MV-4-11 (cell line): ENCODE measurements at regions not wholly inside any gene's neighbourhood (a gene's known extent, or its start where the extent isn't known, plus 50 kb on each side); places are given as distances from the start of the nearest gene placed in this dataset.

ENCODE experiments used
- DNase-seq: peaks from one replicate; lab custom pipeline; 2025; lab: John Stamatoyannopoulos, UW

- no peak for DNase-seq
Observed at GRCh38 chr13:80668452-80668851, 327.5 kb upstream of the SPRY2 start.

- DNase-seq, result no peak
Observed at GRCh38 chr13:80666782-80667552, 326.0 kb upstream of the SPRY2 start.

GRCh38 chr13:80665792-80666333 lies 324.9 kb upstream of the SPRY2 start:
- DNase-seq, result no peak

GRCh38 chr13:80664950-80665349 lies 324.0 kb upstream of the SPRY2 start:
- DNase-seq, result no peak

- DNase-seq, result no peak
Observed at GRCh38 chr13:80663788-80664187, 322.9 kb upstream of the SPRY2 start.

GRCh38 chr13:80658705-80659104 lies 317.8 kb upstream of the SPRY2 start:
- DNase-seq, result no peak

GRCh38 chr13:80656512-80656904 lies 315.6 kb upstream of the SPRY2 start:
- no peak for DNase-seq

- DNase-seq, result no peak
Observed at GRCh38 chr13:80655778-80656511, 315.0 kb upstream of the SPRY2 start.

- DNase-seq, result no peak
Observed at GRCh38 chr13:80654638-80655249, 313.8 kb upstream of the SPRY2 start.

GRCh38 chr13:80649274-80649673 lies 308.3 kb upstream of the SPRY2 start:
- no peak for DNase-seq

GRCh38 chr13:80642641-80643040 lies 301.7 kb upstream of the SPRY2 start:
- DNase-seq, result no peak

GRCh38 chr13:80633251-80633650 lies 292.3 kb upstream of the SPRY2 start:
- no peak for DNase-seq

- DNase-seq, result peak; percentile 11
Observed at GRCh38 chr13:80630685-80631121, 289.8 kb upstream of the SPRY2 start.

- DNase-seq, result no peak
Observed at GRCh38 chr13:80618781-80619180, 277.9 kb upstream of the SPRY2 start.

- DNase-seq, result no peak
Observed at GRCh38 chr13:80612804-80613203, 271.9 kb upstream of the SPRY2 start.

- no peak for DNase-seq
Observed at GRCh38 chr13:80611310-80611709, 270.4 kb upstream of the SPRY2 start.

- no peak for DNase-seq
Observed at GRCh38 chr13:80605716-80606115, 264.8 kb upstream of the SPRY2 start.

- DNase-seq, result no peak
Observed at GRCh38 chr13:80605011-80605410, 264.1 kb upstream of the SPRY2 start.

- DNase-seq, result no peak
Observed at GRCh38 chr13:80604098-80604497, 263.2 kb upstream of the SPRY2 start.

GRCh38 chr13:80603351-80603750 lies 262.4 kb upstream of the SPRY2 start:
- no peak for DNase-seq

- no peak for DNase-seq
Observed at GRCh38 chr13:80599765-80600164, 258.8 kb upstream of the SPRY2 start.

- DNase-seq, result no peak
Observed at GRCh38 chr13:80598189-80598588, 257.3 kb upstream of the SPRY2 start.
